H1 (cell line): ENCODE measurements at regions not wholly inside any gene's neighbourhood (a gene's known extent, or its start where the extent isn't known, plus 50 kb on each side); places are given as distances from the start of the nearest gene placed in this dataset.

Source experiments
- CTCF ChIA-PET: fragments of 300-600 bp; sonication (Branson Sonifier 250); formaldehyde crosslinking; loops from one replicate; lab custom pipeline; 2021; ENCODE audit not compliant: partially characterized antibody; lab: Charles Lee
- POLR2A ChIA-PET: fragments of 300-600 bp; sonication (Branson Sonifier 250); formaldehyde crosslinking; loops from one replicate; lab custom pipeline; 2021; ENCODE audit warnings: inconsistent platforms; ENCODE audit not compliant: partially characterized antibody; lab: Charles Lee
- DNase-seq, 2 experiments: peaks; one replicate each; pipeline versions ENCODE4 v3.0.0 to v3.0.0-alpha.2; 2010 to 2022; ENCODE audit warnings: low spot score in 2 of 2, low read depth in 1 of 2, mixed read lengths in 1 of 2
- FAIRE-seq: peaks from 2 replicates; lab custom pipeline; 2011; peaks lifted over from hg19 to GRCh38; lab: Jason Lieb, UNC
- H2AFZ ChIP-seq: 2 replicates; pipeline ENCODE4 v1.8.1; 2012; ENCODE audit warnings: low read length, inconsistent platforms
- H2AK5ac ChIP-seq: 2 replicates; pipeline ENCODE4 v1.6.1; 2013; ENCODE audit warnings: low read depth, low read length
- H2BK120ac ChIP-seq: replicated peaks from 2 replicates; pipeline ENCODE3; 2013; ENCODE audit warnings: low read depth, low read length, inconsistent platforms
- H2BK12ac ChIP-seq: 2 replicates; pipeline ENCODE4 v1.6.1; 2013; ENCODE audit warnings: low read depth, low read length
- H2BK15ac ChIP-seq: 2 replicates; pipeline ENCODE4 v1.6.1; 2013; ENCODE audit warnings: low read length
- H2BK20ac ChIP-seq: 2 replicates; pipeline ENCODE4 v1.6.1; 2013; ENCODE audit warnings: low read length
- H2BK5ac ChIP-seq: 2 replicates; pipeline ENCODE4 v1.6.1; 2013; ENCODE audit warnings: low read depth, low read length
- H3K14ac ChIP-seq: 2 replicates; pipeline ENCODE4 v1.6.1; 2013; ENCODE audit warnings: inconsistent platforms; ENCODE audit not compliant: insufficient read length
- H3K18ac ChIP-seq: 2 replicates; pipeline ENCODE4 v1.6.1; 2013; ENCODE audit warnings: low read length; ENCODE audit errors: extremely low read depth
- H3K23ac ChIP-seq: 2 replicates; pipeline ENCODE4 v1.6.1; 2013; ENCODE audit warnings: inconsistent platforms; ENCODE audit not compliant: insufficient read length
- H3K23me2 ChIP-seq: 2 replicates; pipeline ENCODE4 v1.6.1; 2013; ENCODE audit warnings: low read depth, low read length
- H3K27ac ChIP-seq: 2 replicates; pipeline ENCODE4 v1.6.1; 2011; ENCODE audit warnings: low read depth, low read length, inconsistent platforms
- H3K27me3 ChIP-seq, 4 experiments: replicated peaks in 1 of 4; 1 replicate in 1 of 4; 2 replicates in 3 of 4; pipeline versions ENCODE4 v1.6.1 to v1.8.1; 2011 to 2013; ENCODE audit warnings: low read length in 3 of 4, mild to moderate bottlenecking in 3 of 4, inconsistent platforms in 2 of 4, mixed read lengths in 2 of 4, moderate library complexity in 1 of 4; ENCODE audit not compliant: control insufficient read depth in 3 of 4, insufficient read depth in 3 of 4; ENCODE audit errors: extremely low read depth in 1 of 4
- H3K36me3 ChIP-seq, 4 experiments: 2 replicates each; pipeline versions ENCODE4 v1.6.1 to v1.8.1; 2011 to 2013; ENCODE audit warnings: mild to moderate bottlenecking in 4 of 4, low read length in 3 of 4, moderate library complexity in 2 of 4, control low read depth in 1 of 4, inconsistent platforms in 1 of 4; ENCODE audit not compliant: insufficient read depth in 4 of 4, control insufficient read depth in 2 of 4
- H3K4ac ChIP-seq: replicated peaks from 2 replicates; pipeline ENCODE3; 2013; ENCODE audit warnings: low read length, low read depth, mixed read lengths, inconsistent platforms; ENCODE audit not compliant: insufficient read length
- H3K4me1 ChIP-seq, 4 experiments: replicated peaks in 1 of 4; 1 replicate in 1 of 4; 2 replicates in 3 of 4; pipeline versions ENCODE4 v1.6.1 to v1.8.1; 2011 to 2013; ENCODE audit warnings: low read length in 3 of 4, inconsistent platforms in 2 of 4, mixed read lengths in 1 of 4; ENCODE audit not compliant: insufficient read depth in 4 of 4, control insufficient read depth in 3 of 4
- H3K4me2 ChIP-seq, 2 experiments: 2 replicates each; pipeline versions ENCODE4 v1.6.1 to v1.8.1; 2011 to 2013; ENCODE audit warnings: low read depth in 2 of 2, low read length in 2 of 2, control low read depth in 1 of 2, inconsistent platforms in 1 of 2, mild to moderate bottlenecking in 1 of 2; ENCODE audit not compliant: insufficient read depth in 1 of 2
- H3K4me3 ChIP-seq, 4 experiments: fragments of 200-600, 300-600 bp in 1 of 4; sonication (generic), shearing (Covaris generic), sonication (Bioruptor Twin) in 1 of 4; 2 replicates each; pipeline versions ENCODE4 v1.5.1 to v1.8.1; 2011 to 2016; ENCODE audit warnings: low read length in 4 of 4, low read depth in 3 of 4, control low read depth in 2 of 4, inconsistent platforms in 2 of 4, mild to moderate bottlenecking in 2 of 4, mixed read lengths in 1 of 4, moderate library complexity in 1 of 4; ENCODE audit not compliant: insufficient read depth in 2 of 4; ENCODE audit errors: extremely low read depth in 1 of 4
- H3K56ac ChIP-seq: replicated peaks from 2 replicates; pipeline ENCODE3; 2013; ENCODE audit warnings: low read depth, mild to moderate bottlenecking, mixed read lengths, low read length, inconsistent platforms; ENCODE audit not compliant: insufficient read length
- H3K79me1 ChIP-seq: 2 replicates; pipeline ENCODE4 v1.6.1; 2013; ENCODE audit warnings: low read depth, low read length, control low read depth
- H3K79me2 ChIP-seq, 2 experiments: 2 replicates each; pipeline versions ENCODE4 v1.6.1 to v1.8.1; 2012 to 2013; ENCODE audit warnings: low read length in 2 of 2, mild to moderate bottlenecking in 2 of 2, inconsistent platforms in 1 of 2; ENCODE audit not compliant: insufficient read depth in 2 of 2, control insufficient read depth in 1 of 2
- H3K9ac ChIP-seq, 4 experiments: replicated peaks in 1 of 4; 1 replicate in 1 of 4; 2 replicates in 3 of 4; pipeline versions ENCODE4 v1.6.1 to v1.8.1; 2011 to 2013; ENCODE audit warnings: low read depth in 3 of 4, low read length in 3 of 4, control low read depth in 2 of 4, mild to moderate bottlenecking in 2 of 4, moderate library complexity in 2 of 4, inconsistent platforms in 1 of 4; ENCODE audit errors: extremely low read depth in 1 of 4
- H3K9me3 ChIP-seq, 2 experiments: 2 replicates each; pipeline versions ENCODE4 v1.6.1 to v1.8.1; 2012 to 2013; ENCODE audit warnings: mild to moderate bottlenecking in 2 of 2, moderate library complexity in 2 of 2, control low read depth in 1 of 2, inconsistent platforms in 1 of 2, low read depth in 1 of 2, low read length in 1 of 2, mixed read lengths in 1 of 2; ENCODE audit not compliant: insufficient read depth in 2 of 2
- H4K20me1 ChIP-seq, 2 experiments: replicated peaks in 1 of 2; 2 replicates each; pipeline versions ENCODE3 to v1.8.1; 2011 to 2013; ENCODE audit warnings: inconsistent platforms in 2 of 2, low read length in 2 of 2, mild to moderate bottlenecking in 1 of 2; ENCODE audit not compliant: insufficient read depth in 2 of 2, control insufficient read depth in 1 of 2
- H4K5ac ChIP-seq: 2 replicates; pipeline ENCODE4 v1.6.1; 2013; ENCODE audit warnings: low read length, low read depth, mixed read lengths, inconsistent platforms; ENCODE audit not compliant: insufficient read length
- H4K8ac ChIP-seq: 2 replicates; pipeline ENCODE4 v1.8.0; 2013; ENCODE audit warnings: mild to moderate bottlenecking, moderate library complexity, low read length, inconsistent platforms; ENCODE audit not compliant: insufficient read depth; ENCODE audit errors: extremely low read depth
- H4K91ac ChIP-seq: replicated peaks from 2 replicates; pipeline ENCODE3; 2013; ENCODE audit warnings: low read length, mixed read lengths, inconsistent platforms; ENCODE audit not compliant: insufficient read length
- BCL11A ChIP-seq, 2 experiments: IDR thresholded peaks; one replicate each; pipeline ENCODE4 v1.6.1; 2011; ENCODE audit warnings: low read depth in 2 of 2, low read length in 2 of 2, mild to moderate bottlenecking in 2 of 2
- EP300 ChIP-seq, 2 experiments: IDR thresholded peaks; 1 replicate in 1 of 2; 2 replicates in 1 of 2; pipeline ENCODE4 v1.6.1; 2011 to 2012; ENCODE audit warnings: low read depth in 2 of 2, low read length in 2 of 2, mild to moderate bottlenecking in 2 of 2, borderline replicate concordance in 1 of 2, inconsistent platforms in 1 of 2, moderate library complexity in 1 of 2
- EZH2 ChIP-seq: fragments of 200-600 bp; sonication (generic); IDR thresholded peaks from 2 replicates; pipeline ENCODE4 v1.7.1; 2012; ENCODE audit warnings: low read depth, mild to moderate bottlenecking, moderate library complexity, low read length, inconsistent platforms; ENCODE audit not compliant: severe bottlenecking
- HDAC2 ChIP-seq, 2 experiments: fragments of 300-600 bp in 1 of 2; sonication (generic) in 1 of 2; IDR thresholded peaks; 2 replicates each; pipeline ENCODE4 v1.6.1; 2011 to 2012; ENCODE audit warnings: low read depth in 2 of 2, low read length in 2 of 2, mild to moderate bottlenecking in 2 of 2, moderate library complexity in 2 of 2, borderline replicate concordance in 1 of 2, inconsistent platforms in 1 of 2
- JUN ChIP-seq: IDR thresholded peaks from 2 replicates; pipeline ENCODE4 v1.6.1; 2011; ENCODE audit warnings: low read depth, mild to moderate bottlenecking, improper control_type of control experiment, low read length
- POLR2A ChIP-seq, 2 experiments: IDR thresholded peaks; 1 replicate in 1 of 2; 2 replicates in 1 of 2; pipeline ENCODE4 v1.6.1; 2011; ENCODE audit warnings: low read depth in 2 of 2, low read length in 2 of 2, mild to moderate bottlenecking in 2 of 2; ENCODE audit errors: control extremely low read depth in 1 of 2
- RFX5 ChIP-seq: IDR thresholded peaks from 2 replicates; pipeline ENCODE4 v1.6.1; 2011; ENCODE audit warnings: low read depth, low read length, improper control_type of control experiment, borderline replicate concordance
- TAF1 ChIP-seq: IDR thresholded peaks from 2 replicates; pipeline ENCODE4 v1.6.1; 2011; ENCODE audit warnings: mild to moderate bottlenecking, low read depth, low read length
- TAF7 ChIP-seq: optimal IDR thresholded peaks from 2 replicates; pipeline ENCODE3; 2011; ENCODE audit warnings: low read depth, mild to moderate bottlenecking, inconsistent platforms, low read length, moderate library complexity, borderline replicate concordance
- WGBS, 2 experiments: shearing (Covaris generic) in 1 of 2; methylation state at CpG; one replicate each; pipeline versions ENCODE4 v1.1.6 to v1.1.7; 2013 to 2015; ENCODE audit warnings: low lambda C conversion rate in 2 of 2, mixed read lengths in 2 of 2, inconsistent platforms in 1 of 2, low coverage in 1 of 2, missing lambda C conversion rate in 1 of 2; ENCODE audit not compliant: insufficient replicate concordance in 2 of 2, insufficient coverage in 1 of 2, insufficient read length in 1 of 2; ENCODE audit errors: extremely low coverage in 1 of 2, missing lambda C conversion rate in 1 of 2; 5-methylcytosine and 5-hydroxymethylcytosine counted together
- TF ChIP-seq, protein P1 (sequence below): IDR thresholded peaks from 2 replicates; pipeline ENCODE4 v1.6.1; 2012; ENCODE audit warnings: inconsistent platforms

DNA sequence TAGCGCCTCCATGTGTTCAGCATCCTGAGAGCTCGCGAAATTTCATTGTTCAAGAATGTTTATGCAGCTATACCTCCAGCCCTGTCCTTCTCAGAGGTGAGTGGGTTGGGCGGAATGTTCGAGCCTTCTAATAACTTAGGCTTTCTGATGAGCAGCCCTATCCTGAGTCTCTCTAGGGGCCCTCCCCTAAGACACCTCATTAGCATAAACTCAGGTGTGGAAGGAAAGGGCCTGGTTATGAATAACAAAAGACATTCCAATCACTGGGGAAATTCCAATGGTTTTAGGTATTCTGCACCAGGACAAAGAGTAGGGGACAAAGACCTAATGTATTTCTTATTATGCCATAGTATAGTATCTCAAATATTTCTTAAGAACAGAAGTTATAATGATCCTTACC is 138.1 kb upstream of the PDZRN3 start:
- CTCF ChIA-PET: interaction anchor here (0.6 to 0.9 kb wide), 2 partner anchors 84 to 255 kb away, joined by 3 read pairs; no protein-coding TSS in a partner anchor
- Histone ChIP-seq H4K20me1 (no peaks in the 10 kb centered on the region), H3K27me3 (no peaks in the 10 kb centered on the region), H3K36me3 (no peaks in the 10 kb centered on the region), H3K4me1 (peaks cover 2 to 30% (median 18%) of the 10 kb centered on the region in 4 experiments; a peak in 6 of 7 replicates), H3K9me3 (no peaks in the 10 kb centered on the region; a peak in 1 of 4 replicates), H3K4ac (peak overlapping the region; percentile 90), H2AK5ac (peak overlapping the region; percentile 45; the same call in 1 of the 2 replicates), H2BK12ac (peak overlapping the region; percentile 95), H4K91ac (peak overlapping the region; percentile 95), H3K23me2 (no peaks in the 10 kb centered on the region), H3K14ac (no peak overlapping the region), H3K23ac (no peak overlapping the region), H3K56ac (no peak overlapping the region), H4K5ac (peak overlapping the region; percentile 66), H3K4me3 (peak overlapping the region in 1 of 4 experiments; percentile 38; a peak in 1 of 8 replicates), H4K8ac (no peak overlapping the region), H2BK20ac (peak overlapping the region; percentile 95), H3K18ac (peak overlapping the region; percentile 34; the same call in 1 of the 2 replicates), H3K79me2 (no peaks in the 10 kb centered on the region), H2BK5ac (peak overlapping the region; percentile 94; the same call in 1 of the 2 replicates), H2AFZ (no peak overlapping the region), H2BK15ac (no peak overlapping the region), H3K27ac (peak overlapping the region; percentile 76; the same call in 1 of the 2 replicates), H2BK120ac (peak overlapping the region; percentile 91), H3K79me1 (no peaks in the 10 kb centered on the region), H3K4me2 (peak overlapping the region; percentile 36 to 46; a peak in 3 of 4 replicates), H3K9ac (no peak overlapping the region; a peak in 1 of 7 replicates)
- DNase-seq (peak; percentile 54 to 61), FAIRE-seq (peak; percentile 98)
- POLR2A ChIA-PET: no interaction called here
- 42% methylated on average over 5 of the region's 5 CpGs; no CpG with 5 or more reads in 1 of the 2 experiments for WGBS, 2 experiments
- TF ChIP-seq RFX5: no peak
- TF ChIP-seq TAF7: peak; percentile 27
- TF ChIP-seq POLR2A (IDR thresholded peaks at IDR 0.05; ENCODE audit: control extremely low read depth in 1 of 2, low read depth in 2 of 2, low read length in 2 of 2): peak in 1 of 2 experiments; percentile 39; a peak in 2 of 3 replicates
- TF ChIP-seq EP300 (IDR thresholded peaks at IDR 0.05; ENCODE audit: borderline replicate concordance in 1 of 2, low read depth in 2 of 2, low read length in 2 of 2): peak in 1 of 2 experiments; percentile 72; a peak in 1 of 3 replicates
- TF ChIP-seq BCL11A (IDR thresholded peaks at IDR 0.05; ENCODE audit: low read depth in 2 of 2, low read length in 2 of 2): no peak
- peak; percentile 78; the same call in 1 of the 2 replicates for TF ChIP-seq JUN
- peak in 1 of 2 experiments; percentile 44; a peak in 1 of 4 replicates for TF ChIP-seq HDAC2 (IDR thresholded peaks at IDR 0.05; ENCODE audit: borderline replicate concordance in 1 of 2, low read depth in 2 of 2, low read length in 2 of 2)
- TF ChIP-seq EZH2: no peak
- TF ChIP-seq, protein P1, sequence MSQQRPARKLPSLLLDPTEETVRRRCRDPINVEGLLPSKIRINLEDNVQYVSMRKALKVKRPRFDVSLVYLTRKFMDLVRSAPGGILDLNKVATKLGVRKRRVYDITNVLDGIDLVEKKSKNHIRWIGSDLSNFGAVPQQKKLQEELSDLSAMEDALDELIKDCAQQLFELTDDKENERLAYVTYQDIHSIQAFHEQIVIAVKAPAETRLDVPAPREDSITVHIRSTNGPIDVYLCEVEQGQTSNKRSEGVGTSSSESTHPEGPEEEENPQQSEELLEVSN: no peak
- peak; percentile 54; the same call in 1 of the 2 replicates for TF ChIP-seq TAF1
